HG03159 (cell line): ENCODE measurements at regions not wholly inside any gene's neighbourhood (a gene's known extent, or its start where the extent isn't known, plus 50 kb on each side); places are given as distances from the start of the nearest gene placed in this dataset.
"Not testable (repeated sequence)": the region's sequence is repeated elsewhere in the genome, so short reads cannot be mapped to it uniquely, and the experiment has no call there.

Experiments used
- ATAC-seq: cut with Tn5 transposase; IDR thresholded peaks from one replicate; pipeline ENCODE4 v1.9.1; 2021; ENCODE audit warnings: mild to moderate bottlenecking, moderate library complexity; ENCODE audit not compliant: unreplicated experiment

GRCh38 chr6:11891547-11891946 is 112.9 kb upstream of the ADTRP start:
- ATAC-seq: no peak

DNA sequence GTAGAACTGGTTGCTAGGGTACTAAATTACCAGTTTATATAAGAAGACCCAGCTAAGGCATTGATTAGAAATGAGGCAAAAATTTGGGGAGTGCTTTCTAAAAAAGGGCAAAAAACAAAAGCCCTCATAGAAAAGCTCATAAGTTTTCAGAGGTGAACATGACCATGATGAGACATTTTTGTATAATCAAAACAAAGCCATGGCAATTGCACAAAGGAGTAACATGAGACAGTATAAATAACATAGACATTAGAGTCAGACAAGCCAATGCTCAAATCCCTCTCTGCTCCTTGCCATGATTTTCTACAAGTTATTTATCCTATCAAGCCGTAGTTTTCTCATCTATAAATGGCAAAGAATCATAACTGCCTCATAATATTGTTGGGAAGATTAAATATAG is 112.2 kb upstream of the ADTRP start:
- ATAC-seq: no peak

GRCh38 chr6:11890209-11890608 is 111.6 kb upstream of the ADTRP start:
- ATAC-seq: no peak

DNA sequence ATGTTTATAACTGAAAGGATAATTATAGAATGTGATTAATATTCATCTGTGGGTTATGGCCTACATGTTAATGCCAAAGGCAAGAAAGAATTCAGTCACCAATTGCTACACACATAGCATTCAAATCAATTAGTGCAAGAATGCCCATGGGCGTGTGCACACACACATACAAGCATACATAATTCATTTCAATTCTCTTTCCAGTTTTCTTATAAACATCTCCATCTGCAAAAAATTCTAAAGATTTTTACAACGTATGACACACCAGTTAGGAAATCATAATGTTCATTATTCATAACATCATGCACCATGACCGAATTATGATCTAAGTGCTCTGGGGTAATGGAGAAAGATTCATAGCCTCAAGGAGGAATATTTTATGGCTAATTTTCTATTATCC is 111.0 kb upstream of the ADTRP start:
- ATAC-seq: no peak

DNA sequence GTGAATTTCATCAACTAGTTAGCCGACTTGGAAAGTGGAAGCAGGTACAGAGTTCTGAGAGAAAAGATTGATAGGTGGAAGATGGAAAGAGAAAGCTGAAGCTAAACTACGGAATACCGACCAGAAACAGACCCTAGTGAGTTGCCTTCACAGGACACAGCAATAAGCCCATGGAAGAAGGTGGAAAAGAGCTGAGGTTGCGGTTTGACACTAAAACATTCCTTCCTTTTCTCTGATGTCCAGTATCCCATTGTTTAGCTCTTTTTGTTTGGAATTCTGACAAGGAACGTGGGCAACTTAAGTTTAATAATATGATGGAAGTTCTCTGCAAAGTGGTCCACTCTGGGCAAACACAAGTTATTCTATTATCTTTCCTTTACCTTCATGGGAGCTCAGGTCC is 110.1 kb upstream of the ADTRP start:
- no peak for ATAC-seq

- ATAC-seq: no peak
Observed at GRCh38 chr6:11885159-11885558, 106.6 kb upstream of the ADTRP start.

DNA sequence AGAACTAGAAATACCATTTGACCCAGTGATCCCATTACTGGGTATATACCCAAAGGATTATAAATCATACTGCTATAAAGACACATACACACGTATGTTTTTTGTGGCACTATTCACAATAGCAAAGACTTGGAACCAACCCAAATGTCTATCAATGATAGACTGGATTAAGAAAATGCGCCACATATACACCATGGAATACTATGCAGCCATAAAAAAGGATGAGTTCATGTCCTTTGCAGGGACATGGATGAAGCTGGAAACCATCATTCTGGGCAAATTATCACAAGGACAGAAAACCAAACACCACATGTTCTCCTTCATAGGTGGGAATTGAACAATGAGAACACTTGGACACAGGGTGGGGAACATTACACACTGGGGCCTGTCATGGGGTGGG is 104.9 kb upstream of the ADTRP start:
- not testable (repeated sequence) for ATAC-seq

GRCh38 chr6:11880156-11880555 is 101.6 kb upstream of the ADTRP start:
- not testable (repeated sequence) for ATAC-seq

- no peak for ATAC-seq
Observed at GRCh38 chr6:11878735-11879134, 100.1 kb upstream of the ADTRP start.

DNA sequence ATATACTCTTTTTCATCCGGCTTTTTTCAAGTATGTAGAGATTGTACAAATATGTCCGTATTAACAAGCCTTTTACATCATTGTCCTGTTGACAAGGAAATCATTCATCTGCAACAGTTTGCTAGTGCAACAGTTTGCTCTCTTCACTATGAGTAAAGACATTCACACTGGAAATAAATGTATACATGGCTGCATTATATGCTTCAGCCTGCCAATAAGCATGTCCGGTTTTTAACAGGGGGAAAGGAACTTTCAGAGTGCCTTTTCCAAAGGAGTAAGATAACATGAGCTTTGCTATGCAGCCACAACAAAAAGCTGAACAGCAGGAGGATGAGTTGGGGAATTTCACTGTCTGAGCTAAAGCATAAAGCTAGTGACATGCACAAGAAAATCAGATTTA is 99.4 kb upstream of the ADTRP start:
- no peak for ATAC-seq

DNA sequence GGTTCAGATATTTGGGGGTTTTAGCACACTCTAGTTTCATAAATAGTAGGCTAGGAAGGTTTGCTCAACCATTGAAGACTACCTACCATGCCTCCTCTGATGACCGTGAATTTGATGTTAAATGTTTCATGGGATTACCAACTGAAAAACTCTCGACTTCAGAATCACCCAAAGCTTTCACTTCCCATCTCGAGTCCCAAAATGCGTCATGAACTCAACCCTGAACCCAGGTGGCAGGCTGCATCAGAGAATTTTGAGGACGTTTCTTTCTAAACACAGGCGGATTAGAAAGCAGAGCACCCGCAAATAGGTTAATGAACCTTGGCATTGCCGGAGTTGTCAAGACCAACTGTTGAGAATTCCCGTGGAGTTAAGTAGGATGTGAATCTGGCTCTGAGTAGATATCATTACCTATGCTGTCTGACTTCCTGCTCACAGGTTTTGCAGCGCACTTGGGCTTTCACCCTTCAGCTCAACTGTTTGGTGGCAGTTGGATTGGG is 98.4 kb upstream of the ADTRP start:
- peak; percentile 62 for ATAC-seq

DNA sequence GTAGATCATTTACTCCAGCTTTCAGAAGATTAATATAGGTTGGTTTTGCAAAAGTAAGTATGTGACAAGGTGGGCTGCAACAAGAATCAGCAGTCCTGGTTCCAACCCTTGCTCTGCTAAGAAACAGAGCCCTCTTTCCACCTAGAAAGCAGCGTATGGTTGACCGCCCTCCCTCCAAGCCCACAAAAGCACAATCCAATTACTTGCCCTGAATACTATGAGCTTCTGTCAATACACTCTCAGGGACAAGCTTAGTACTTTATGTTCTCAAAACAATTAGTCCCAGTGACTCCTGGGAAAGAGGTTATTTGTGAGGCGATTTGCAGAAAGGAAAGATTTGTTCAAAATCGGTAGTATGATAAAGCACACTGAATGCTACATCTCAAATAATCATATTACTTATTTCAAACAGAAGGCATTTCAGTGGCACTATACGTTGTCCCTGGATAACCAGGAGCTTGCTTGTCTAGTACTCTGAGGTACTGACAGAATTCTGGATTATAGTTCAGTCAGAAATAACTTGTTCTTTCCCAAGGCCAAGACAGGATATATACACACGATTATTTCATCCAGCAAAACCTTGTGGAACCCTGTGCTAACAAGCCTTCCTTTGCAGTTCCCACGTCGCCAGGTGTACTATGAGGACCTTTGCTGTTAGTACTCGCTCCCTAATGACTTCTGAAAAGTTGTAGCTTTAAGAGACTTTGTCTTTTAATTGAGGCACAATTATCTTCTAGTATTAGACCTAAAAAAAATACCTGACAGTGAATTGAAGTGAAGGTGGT is 96.9 kb upstream of the ADTRP start:
- no peak for ATAC-seq

GRCh38 chr6:11869672-11870340 is 91.2 kb upstream of the ADTRP start:
- ATAC-seq: no peak

DNA sequence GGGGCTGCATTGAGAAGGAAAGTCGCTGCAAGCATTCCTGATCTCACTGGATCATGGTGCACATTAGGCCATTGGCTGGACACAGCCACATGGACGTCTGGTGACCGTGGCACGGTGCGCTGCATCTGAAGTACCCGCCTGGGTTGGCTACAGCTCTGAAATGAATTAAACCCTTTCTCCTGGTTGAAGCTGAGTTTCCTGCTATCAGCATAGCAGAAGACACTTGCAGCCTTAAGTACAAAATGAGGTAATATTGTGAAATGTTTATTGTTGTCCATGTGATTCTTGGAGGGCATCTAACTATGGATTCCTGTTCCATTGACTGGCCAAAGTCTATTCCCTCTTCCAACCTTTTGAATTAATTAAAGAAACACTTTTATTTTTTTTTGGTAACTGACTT is 89.8 kb upstream of the ADTRP start:
- ATAC-seq: no peak

GRCh38 chr6:11865680-11866300 is 87.2 kb upstream of the ADTRP start:
- no peak for ATAC-seq

DNA sequence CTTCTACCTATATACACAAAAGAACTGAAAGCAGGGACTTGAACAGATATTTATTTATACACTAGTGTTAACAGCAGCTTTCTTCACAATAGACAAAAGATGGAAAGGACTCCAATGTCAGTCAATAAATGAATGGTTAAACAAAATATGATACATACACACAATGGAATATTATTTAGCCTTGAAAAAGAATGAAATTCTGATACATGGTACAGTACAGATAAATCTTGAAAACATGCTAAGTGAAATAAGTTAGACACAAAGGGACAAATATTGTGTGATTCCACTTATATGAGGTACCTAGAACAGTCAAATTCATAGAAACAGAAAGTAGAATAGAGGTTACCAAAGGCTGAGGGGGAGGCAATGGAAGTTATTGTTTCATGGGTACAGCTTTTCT is 79.8 kb upstream of the ADTRP start:
- no peak for ATAC-seq

DNA sequence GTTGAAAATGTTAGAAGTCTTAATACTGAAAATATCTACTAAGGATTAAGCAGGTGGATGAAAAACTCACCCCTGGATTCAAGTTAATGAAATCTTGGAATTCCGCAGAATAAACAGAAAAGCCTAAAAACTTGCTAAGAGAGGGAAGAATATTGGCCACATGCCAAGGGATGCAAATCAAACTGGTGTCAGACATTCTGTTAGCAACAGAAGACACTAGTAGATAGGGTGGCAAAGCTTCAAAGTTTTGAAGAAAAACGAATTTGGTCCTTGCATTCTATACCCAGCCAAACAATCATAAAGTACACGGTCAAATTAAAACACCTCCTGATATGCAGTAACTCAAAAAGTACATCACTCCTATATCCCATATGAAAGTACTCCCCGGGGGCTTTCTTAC is 77.1 kb upstream of the ADTRP start:
- no peak for ATAC-seq

GRCh38 chr6:11854408-11855165 is 76.0 kb upstream of the ADTRP start:
- ATAC-seq: no peak

GRCh38 chr6:11853678-11854407 is 75.2 kb upstream of the ADTRP start:
- no peak for ATAC-seq

DNA sequence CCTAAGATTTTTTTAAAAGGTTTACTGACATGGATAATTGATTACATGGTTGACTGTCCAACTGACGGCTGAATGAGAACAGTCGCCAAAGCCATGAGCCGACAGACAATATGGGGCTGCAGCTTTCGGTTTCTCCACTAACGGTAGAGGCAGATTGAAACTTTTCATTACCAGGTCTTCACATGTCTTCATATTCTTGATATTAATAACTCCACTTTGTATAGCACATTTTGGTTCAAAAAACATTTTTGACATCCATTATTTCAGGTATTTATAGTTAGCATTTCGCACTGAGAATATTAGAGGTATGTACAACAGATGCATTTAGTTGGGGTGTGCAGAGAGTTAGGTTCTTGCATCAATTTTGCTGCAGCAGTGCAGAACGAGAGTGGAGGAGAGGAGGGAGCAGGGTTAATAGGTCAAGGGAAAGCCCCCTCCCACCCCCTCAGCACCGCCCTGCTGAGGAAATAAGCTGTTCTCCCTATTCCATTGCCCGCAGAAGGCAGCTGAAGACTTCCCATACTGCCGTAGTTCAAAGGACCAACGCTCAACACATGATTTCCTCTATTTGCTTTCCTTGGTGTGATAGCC is 73.6 kb upstream of the ADTRP start:
- no peak for ATAC-seq
